NCI-H524 (cell line): ENCODE measurements at regions not wholly inside any gene's neighbourhood (a gene's known extent, or its start where the extent isn't known, plus 50 kb on each side); places are given as distances from the start of the nearest gene placed in this dataset.
A peak's percentile ranks its signal among the peaks of the same experiment; 100 is the strongest.
"Not testable (repeated sequence)": the region's sequence is repeated elsewhere in the genome, so short reads cannot be mapped to it uniquely, and the experiment has no call there.

Source experiments
- DNase-seq, 2 experiments: peaks; one replicate each; lab custom pipeline; 2025; lab: John Stamatoyannopoulos, UW

- no peak for DNase-seq
Measured at GRCh38 chrX:115911967-115912366, 258.6 kb upstream of the AGTR2 start.

GRCh38 chrX:115912372-115912897 is 258.1 kb upstream of the AGTR2 start:
- peak in 1 of 2 experiments; percentile 40 for DNase-seq

- DNase-seq: no peak
Measured at GRCh38 chrX:115913575-115913974, 257.0 kb upstream of the AGTR2 start.

GRCh38 chrX:115915625-115916024 is 254.9 kb upstream of the AGTR2 start:
- not testable (repeated sequence) for DNase-seq

GRCh38 chrX:115929480-115929879 is 241.1 kb upstream of the AGTR2 start:
- DNase-seq: no peak

- no peak for DNase-seq
Measured at GRCh38 chrX:115936008-115936407, 234.5 kb upstream of the AGTR2 start.

GRCh38 chrX:115939070-115939469 is 231.5 kb upstream of the AGTR2 start:
- DNase-seq: no peak

GRCh38 chrX:115939636-115940160 is 230.8 kb upstream of the AGTR2 start:
- peak in 1 of 2 experiments; percentile 18 for DNase-seq

- DNase-seq: peak in 1 of 2 experiments; percentile 68
Measured at GRCh38 chrX:115940348-115940747, 230.2 kb upstream of the AGTR2 start.

GRCh38 chrX:115940888-115941332 is 229.6 kb upstream of the AGTR2 start:
- DNase-seq: peak; percentile 91 to 95

GRCh38 chrX:115941388-115941787 is 229.2 kb upstream of the AGTR2 start:
- DNase-seq: peak in 1 of 2 experiments; percentile 12

- DNase-seq: no peak
Measured at GRCh38 chrX:115946059-115946458, 224.5 kb upstream of the AGTR2 start.

GRCh38 chrX:115948018-115948923 is 222.3 kb upstream of the AGTR2 start:
- DNase-seq: peak; percentile 86 to 96

GRCh38 chrX:115949900-115950822 is 220.4 kb upstream of the AGTR2 start:
- peak; percentile 77 to 94 for DNase-seq

GRCh38 chrX:115952417-115953092 is 218.0 kb upstream of the AGTR2 start:
- peak in 1 of 2 experiments; percentile 50 for DNase-seq

- DNase-seq: peak; percentile 17 to 66
Measured at GRCh38 chrX:115957862-115958490, 212.6 kb upstream of the AGTR2 start.

- peak; percentile 28 to 58 for DNase-seq
Measured at GRCh38 chrX:115958687-115959359, 211.7 kb upstream of the AGTR2 start.

- no peak for DNase-seq
Measured at GRCh38 chrX:115960440-115961084, 210.0 kb upstream of the AGTR2 start.

- no peak for DNase-seq
Measured at GRCh38 chrX:115966920-115967319, 203.6 kb upstream of the AGTR2 start.
